ENCODE measurements at regions not wholly inside any gene's neighbourhood (a gene's known extent, or its start where the extent isn't known, plus 50 kb on each side); places are given as distances from the start of the nearest gene placed in this dataset.

- no peak overlapping the region for H3K9ac ChIP-seq (ENCODE audit: low read depth in 1 of 2, low read length in 2 of 2)
- no peaks in the 10 kb centered on the region for H3K4me1 ChIP-seq (ENCODE audit: control insufficient read depth in 1 of 2, insufficient read depth in 2 of 2, low read length in 2 of 2)
- H3K27ac ChIP-seq (ENCODE audit: low read depth, low read length) = no peak overlapping the region
- no peaks in the 10 kb centered on the region for H3K27me3 ChIP-seq (ENCODE audit: control insufficient read depth in 1 of 2, insufficient read depth in 2 of 2, low read length in 2 of 2)
- H3K4me3 ChIP-seq (ENCODE audit: low read depth in 1 of 2, low read length in 2 of 2) = no peak overlapping the region
- H3K36me3 ChIP-seq (ENCODE audit: control insufficient read depth in 1 of 2, insufficient read depth in 2 of 2, low read length in 2 of 2) = no peaks in the 10 kb centered on the region
- H3K9me3 ChIP-seq (ENCODE audit: control insufficient read depth in 1 of 2, low read length in 2 of 2) = no peaks in the 10 kb centered on the region
These were observed 311.2 kb downstream of the CMPK2 start for GRCh38 chr2:6554466-6554865.

- no peaks in the 10 kb centered on the region for H3K27me3 ChIP-seq (ENCODE audit: control insufficient read depth in 1 of 2, insufficient read depth in 2 of 2, low read length in 2 of 2)
- H3K9me3 ChIP-seq (ENCODE audit: control insufficient read depth in 1 of 2, low read length in 2 of 2) = no peaks in the 10 kb centered on the region
- H3K4me3 ChIP-seq (ENCODE audit: low read depth in 1 of 2, low read length in 2 of 2) = no peak overlapping the region
- no peaks in the 10 kb centered on the region for H3K36me3 ChIP-seq (ENCODE audit: control insufficient read depth in 1 of 2, insufficient read depth in 2 of 2, low read length in 2 of 2)
- H3K9ac ChIP-seq (ENCODE audit: low read depth in 1 of 2, low read length in 2 of 2) = no peak overlapping the region
- no peak overlapping the region for H3K27ac ChIP-seq (ENCODE audit: low read depth, low read length)
- no peaks in the 10 kb centered on the region for H3K4me1 ChIP-seq (ENCODE audit: control insufficient read depth in 1 of 2, insufficient read depth in 2 of 2, low read length in 2 of 2)
These were observed 309.0 kb downstream of the CMPK2 start for GRCh38 chr2:6556755-6557154.

GRCh38 chr2:6557737-6558136 lies 308.0 kb downstream of the CMPK2 start:
- no peaks in the 10 kb centered on the region for H3K27me3 ChIP-seq (ENCODE audit: control insufficient read depth in 1 of 2, insufficient read depth in 2 of 2, low read length in 2 of 2)
- H3K36me3 ChIP-seq (ENCODE audit: control insufficient read depth in 1 of 2, insufficient read depth in 2 of 2, low read length in 2 of 2) = no peaks in the 10 kb centered on the region
- H3K4me1 ChIP-seq (ENCODE audit: control insufficient read depth in 1 of 2, insufficient read depth in 2 of 2, low read length in 2 of 2) = no peaks in the 10 kb centered on the region
- H3K4me3 ChIP-seq (ENCODE audit: low read depth in 1 of 2, low read length in 2 of 2) = no peak overlapping the region
- no peak overlapping the region for H3K9ac ChIP-seq (ENCODE audit: low read depth in 1 of 2, low read length in 2 of 2)
- H3K27ac ChIP-seq (ENCODE audit: low read depth, low read length) = no peak overlapping the region
- no peaks in the 10 kb centered on the region for H3K9me3 ChIP-seq (ENCODE audit: control insufficient read depth in 1 of 2, low read length in 2 of 2)

GRCh38 chr2:6562771-6563170 lies 302.9 kb downstream of the CMPK2 start:
- H3K36me3 ChIP-seq (ENCODE audit: control insufficient read depth in 1 of 2, insufficient read depth in 2 of 2, low read length in 2 of 2) = no peaks in the 10 kb centered on the region
- no peak overlapping the region for H3K9ac ChIP-seq (ENCODE audit: low read depth in 1 of 2, low read length in 2 of 2)
- no peaks in the 10 kb centered on the region for H3K4me1 ChIP-seq (ENCODE audit: control insufficient read depth in 1 of 2, insufficient read depth in 2 of 2, low read length in 2 of 2)
- H3K27me3 ChIP-seq (ENCODE audit: control insufficient read depth in 1 of 2, insufficient read depth in 2 of 2, low read length in 2 of 2) = no peaks in the 10 kb centered on the region
- no peaks in the 10 kb centered on the region for H3K9me3 ChIP-seq (ENCODE audit: control insufficient read depth in 1 of 2, low read length in 2 of 2)
- no peak overlapping the region for H3K4me3 ChIP-seq (ENCODE audit: low read depth in 1 of 2, low read length in 2 of 2)
- H3K27ac ChIP-seq (ENCODE audit: low read depth, low read length) = no peak overlapping the region

- H3K9me3 ChIP-seq (ENCODE audit: control insufficient read depth in 1 of 2, low read length in 2 of 2) = no peaks in the 10 kb centered on the region
- H3K36me3 ChIP-seq (ENCODE audit: control insufficient read depth in 1 of 2, insufficient read depth in 2 of 2, low read length in 2 of 2) = no peaks in the 10 kb centered on the region
- no peaks in the 10 kb centered on the region for H3K4me1 ChIP-seq (ENCODE audit: control insufficient read depth in 1 of 2, insufficient read depth in 2 of 2, low read length in 2 of 2)
- no peak overlapping the region for H3K9ac ChIP-seq (ENCODE audit: low read depth in 1 of 2, low read length in 2 of 2)
- H3K27ac ChIP-seq (ENCODE audit: low read depth, low read length) = no peak overlapping the region
- no peak overlapping the region for H3K4me3 ChIP-seq (ENCODE audit: low read depth in 1 of 2, low read length in 2 of 2)
- no peaks in the 10 kb centered on the region for H3K27me3 ChIP-seq (ENCODE audit: control insufficient read depth in 1 of 2, insufficient read depth in 2 of 2, low read length in 2 of 2)
These were observed 301.4 kb downstream of the CMPK2 start for GRCh38 chr2:6564326-6564725.

GRCh38 chr2:6574121-6574520 lies 291.6 kb downstream of the CMPK2 start:
- no peaks in the 10 kb centered on the region for H3K27me3 ChIP-seq (ENCODE audit: control insufficient read depth in 1 of 2, insufficient read depth in 2 of 2, low read length in 2 of 2)
- H3K4me1 ChIP-seq (ENCODE audit: control insufficient read depth in 1 of 2, insufficient read depth in 2 of 2, low read length in 2 of 2) = no peaks in the 10 kb centered on the region
- no peak overlapping the region for H3K27ac ChIP-seq (ENCODE audit: low read depth, low read length)
- no peaks in the 10 kb centered on the region for H3K36me3 ChIP-seq (ENCODE audit: control insufficient read depth in 1 of 2, insufficient read depth in 2 of 2, low read length in 2 of 2)
- H3K9me3 ChIP-seq (ENCODE audit: control insufficient read depth in 1 of 2, low read length in 2 of 2) = no peaks in the 10 kb centered on the region
- H3K9ac ChIP-seq (ENCODE audit: low read depth in 1 of 2, low read length in 2 of 2) = no peak overlapping the region
- no peak overlapping the region for H3K4me3 ChIP-seq (ENCODE audit: low read depth in 1 of 2, low read length in 2 of 2)

GRCh38 chr2:6576302-6576701 lies 289.4 kb downstream of the CMPK2 start:
- Histone ChIP-seq H3K27me3 (ENCODE audit: control insufficient read depth in 1 of 2, insufficient read depth in 2 of 2, low read length in 2 of 2) (no peaks in the 10 kb centered on the region), H3K4me1 (ENCODE audit: control insufficient read depth in 1 of 2, insufficient read depth in 2 of 2, low read length in 2 of 2) (no peaks in the 10 kb centered on the region), H3K4me3 (ENCODE audit: low read depth in 1 of 2, low read length in 2 of 2) (no peak overlapping the region), H3K9me3 (ENCODE audit: control insufficient read depth in 1 of 2, low read length in 2 of 2) (no peaks in the 10 kb centered on the region), H3K9ac (ENCODE audit: low read depth in 1 of 2, low read length in 2 of 2) (no peak overlapping the region), H3K36me3 (ENCODE audit: control insufficient read depth in 1 of 2, insufficient read depth in 2 of 2, low read length in 2 of 2) (no peaks in the 10 kb centered on the region), H3K27ac (ENCODE audit: low read depth, low read length) (no peak overlapping the region)

GRCh38 chr2:6577960-6578359 lies 287.7 kb downstream of the CMPK2 start:
- no peak overlapping the region for H3K9ac ChIP-seq (ENCODE audit: low read depth in 1 of 2, low read length in 2 of 2)
- no peaks in the 10 kb centered on the region for H3K4me1 ChIP-seq (ENCODE audit: control insufficient read depth in 1 of 2, insufficient read depth in 2 of 2, low read length in 2 of 2)
- H3K4me3 ChIP-seq (ENCODE audit: low read depth in 1 of 2, low read length in 2 of 2) = no peak overlapping the region
- H3K27ac ChIP-seq (ENCODE audit: low read depth, low read length) = no peak overlapping the region
- no peaks in the 10 kb centered on the region for H3K27me3 ChIP-seq (ENCODE audit: control insufficient read depth in 1 of 2, insufficient read depth in 2 of 2, low read length in 2 of 2)
- H3K36me3 ChIP-seq (ENCODE audit: control insufficient read depth in 1 of 2, insufficient read depth in 2 of 2, low read length in 2 of 2) = no peaks in the 10 kb centered on the region
- no peaks in the 10 kb centered on the region for H3K9me3 ChIP-seq (ENCODE audit: control insufficient read depth in 1 of 2, low read length in 2 of 2)

GRCh38 chr2:6578416-6578815 lies 287.3 kb downstream of the CMPK2 start:
- H3K9ac ChIP-seq (ENCODE audit: low read depth in 1 of 2, low read length in 2 of 2) = no peak overlapping the region
- no peaks in the 10 kb centered on the region for H3K4me1 ChIP-seq (ENCODE audit: control insufficient read depth in 1 of 2, insufficient read depth in 2 of 2, low read length in 2 of 2)
- no peaks in the 10 kb centered on the region for H3K9me3 ChIP-seq (ENCODE audit: control insufficient read depth in 1 of 2, low read length in 2 of 2)
- no peaks in the 10 kb centered on the region for H3K27me3 ChIP-seq (ENCODE audit: control insufficient read depth in 1 of 2, insufficient read depth in 2 of 2, low read length in 2 of 2)
- no peak overlapping the region for H3K27ac ChIP-seq (ENCODE audit: low read depth, low read length)
- H3K4me3 ChIP-seq (ENCODE audit: low read depth in 1 of 2, low read length in 2 of 2) = no peak overlapping the region
- no peaks in the 10 kb centered on the region for H3K36me3 ChIP-seq (ENCODE audit: control insufficient read depth in 1 of 2, insufficient read depth in 2 of 2, low read length in 2 of 2)

- Histone ChIP-seq H3K27ac (ENCODE audit: low read depth, low read length) (no peak overlapping the region), H3K36me3 (ENCODE audit: control insufficient read depth in 1 of 2, insufficient read depth in 2 of 2, low read length in 2 of 2) (no peaks in the 10 kb centered on the region), H3K4me3 (ENCODE audit: low read depth in 1 of 2, low read length in 2 of 2) (no peak overlapping the region), H3K4me1 (ENCODE audit: control insufficient read depth in 1 of 2, insufficient read depth in 2 of 2, low read length in 2 of 2) (no peaks in the 10 kb centered on the region), H3K9ac (ENCODE audit: low read depth in 1 of 2, low read length in 2 of 2) (no peak overlapping the region), H3K9me3 (ENCODE audit: control insufficient read depth in 1 of 2, low read length in 2 of 2) (no peaks in the 10 kb centered on the region), H3K27me3 (ENCODE audit: control insufficient read depth in 1 of 2, insufficient read depth in 2 of 2, low read length in 2 of 2) (no peaks in the 10 kb centered on the region)
These were observed 286.4 kb downstream of the CMPK2 start for GRCh38 chr2:6579281-6579680.

- Histone ChIP-seq H3K36me3 (ENCODE audit: control insufficient read depth in 1 of 2, insufficient read depth in 2 of 2, low read length in 2 of 2) (no peaks in the 10 kb centered on the region), H3K4me1 (ENCODE audit: control insufficient read depth in 1 of 2, insufficient read depth in 2 of 2, low read length in 2 of 2) (no peaks in the 10 kb centered on the region), H3K9ac (ENCODE audit: low read depth in 1 of 2, low read length in 2 of 2) (no peak overlapping the region), H3K27ac (ENCODE audit: low read depth, low read length) (no peak overlapping the region), H3K4me3 (ENCODE audit: low read depth in 1 of 2, low read length in 2 of 2) (no peak overlapping the region), H3K27me3 (ENCODE audit: control insufficient read depth in 1 of 2, insufficient read depth in 2 of 2, low read length in 2 of 2) (no peaks in the 10 kb centered on the region), H3K9me3 (ENCODE audit: control insufficient read depth in 1 of 2, low read length in 2 of 2) (no peaks in the 10 kb centered on the region)
These were observed 284.7 kb downstream of the CMPK2 start for GRCh38 chr2:6580982-6581381.

All from duodenal mucosa (tissue), 2 donors.